C4-2B (cell line): ENCODE measurements at regions not wholly inside any gene's neighbourhood (a gene's known extent, or its start where the extent isn't known, plus 50 kb on each side); places are given as distances from the start of the nearest gene placed in this dataset.

ENCODE experiments used
- CTCF ChIP-seq: fragments of 450-650 bp; conservative IDR thresholded peaks from 2 replicates; pipeline ENCODE4 v1.5.1; 2017; ENCODE audit warnings: mild to moderate bottlenecking
- ZFX ChIP-seq: fragments of 450-650 bp; IDR thresholded peaks from 2 replicates; pipeline ENCODE4 v1.6.1; 2017

- TF ChIP-seq CTCF (no peak), ZFX (no peak)
Measured at GRCh38 chr4:81990211-81990610, 383.6 kb downstream of the HNRNPD start.
